ENCODE measurements at regions not wholly inside any gene's neighbourhood (a gene's known extent, or its start where the extent isn't known, plus 50 kb on each side); places are given as distances from the start of the nearest gene placed in this dataset.

GRCh38 chr7:26535483-26536007, 243.9 kb downstream of the SNX10 start:
- no peak for TF ChIP-seq CTCF (IDR thresholded peaks at IDR 0.05; ENCODE audit: poor library complexity)
- TF ChIP-seq EZH2 (IDR thresholded peaks at IDR 0.05; ENCODE audit: borderline replicate concordance) = no peak

Data from hepatocyte (in vitro differentiated cells).